OCI-LY7 (cell line): ENCODE measurements at regions not wholly inside any gene's neighbourhood (a gene's known extent, or its start where the extent isn't known, plus 50 kb on each side); places are given as distances from the start of the nearest gene placed in this dataset.

ENCODE experiments used
- BruUV-seq: library from RNA; stranded (reverse); fragments of 400-500 nt; replicated peaks from 2 replicates; lab custom pipeline; 2021; lab: Mats Ljungman, UMichigan
- CTCF ChIA-PET: fragments of 300-600 bp; sonication (Branson Sonifier 250); formaldehyde crosslinking; loops from one replicate; lab custom pipeline; 2022; ENCODE audit warnings: antibody characterized with exemption; ENCODE audit not compliant: unreplicated experiment; lab: Charles Lee
- POLR2A ChIA-PET: fragments of 300-600 bp; sonication (Branson Sonifier 250); formaldehyde crosslinking; loops from one replicate; lab custom pipeline; 2022; ENCODE audit warnings: antibody characterized with exemption; lab: Charles Lee
- DNase-seq: peaks from one replicate; pipeline ENCODE4 v3.0.0-alpha.2; 2015; ENCODE audit warnings: low spot score
- H2AFZ ChIP-seq: fragments of 200-600 bp; sonication (generic), shearing (Covaris generic); 2 replicates; pipeline ENCODE4 v1.6.1; 2014; ENCODE audit warnings: mild to moderate bottlenecking, antibody characterized with exemption, low read length, moderate library complexity
- H3K27ac ChIP-seq: fragments of 200-600 bp; sonication (generic); 2 replicates; pipeline ENCODE4 v1.5.1; 2014; ENCODE audit warnings: mixed run types, low read depth, mild to moderate bottlenecking, moderate library complexity, low read length, inconsistent platforms; ENCODE audit not compliant: poor library complexity, severe bottlenecking
- H3K36me3 ChIP-seq: fragments of 200-600 bp; sonication (generic); 2 replicates; pipeline ENCODE4 v1.6.1; 2014; ENCODE audit warnings: mild to moderate bottlenecking, antibody characterized with exemption, low read length, moderate library complexity, mixed read lengths; ENCODE audit not compliant: insufficient read depth
- H3K4me1 ChIP-seq: fragments of 200-600 bp; sonication (generic); 2 replicates; pipeline ENCODE4 v1.5.1; 2014; ENCODE audit warnings: mild to moderate bottlenecking, low read length; ENCODE audit not compliant: insufficient read depth, poor library complexity, severe bottlenecking
- H3K4me2 ChIP-seq: fragments of 200-600 bp; sonication (generic); 2 replicates; pipeline ENCODE4 v1.6.1; 2014; ENCODE audit warnings: mild to moderate bottlenecking, low read length
- H3K4me3 ChIP-seq: fragments of 200-600 bp; sonication (generic); 2 replicates; pipeline ENCODE4 v1.5.1; 2014; ENCODE audit warnings: mild to moderate bottlenecking, low read depth, low read length; ENCODE audit not compliant: poor library complexity, severe bottlenecking
- H3K79me2 ChIP-seq: fragments of 200-600 bp; sonication (generic); 2 replicates; pipeline ENCODE4 v1.6.1; 2016; ENCODE audit warnings: low read depth, mild to moderate bottlenecking, low read length, moderate library complexity, mixed read lengths; ENCODE audit not compliant: insufficient read depth
- H3K9me2 ChIP-seq: fragments of 200-600 bp; sonication (generic); 2 replicates; pipeline ENCODE4 v1.6.1; 2016; ENCODE audit warnings: mild to moderate bottlenecking, low read length, mixed read lengths; ENCODE audit not compliant: insufficient read depth
- H3K9me3 ChIP-seq: fragments of 200-600 bp; sonication (generic); 2 replicates; pipeline ENCODE4 v1.6.1; 2014; ENCODE audit warnings: mild to moderate bottlenecking, mixed run types, low read length, mixed read lengths
- H4K20me1 ChIP-seq: fragments of 200-600 bp; sonication (generic); 2 replicates; pipeline ENCODE4 v1.6.1; 2014; ENCODE audit warnings: mild to moderate bottlenecking, antibody characterized with exemption, low read length, moderate library complexity, mixed read lengths; ENCODE audit not compliant: insufficient read depth
- EZH2phosphoT487 ChIP-seq: fragments of 200-600 bp; sonication (generic); IDR thresholded peaks from 2 replicates; pipeline ENCODE4 v1.6.1; 2018; ENCODE audit warnings: low read depth, borderline replicate concordance, mild to moderate bottlenecking, mixed run types, antibody characterized with exemption, low read length, moderate library complexity, mixed read lengths
- intact Hi-C: fragments of 100-400 bp; cut with micrococcal nuclease; formaldehyde crosslinking; loops from one replicate; pipeline ENCODE4 v1.10.0; 2022; ENCODE audit not compliant: unreplicated experiment
- TF ChIP-seq, protein P1 (sequence below): fragments of 200-600 bp; sonication (generic); conservative IDR thresholded peaks from 2 replicates; pipeline ENCODE4 v1.5.1; 2014; ENCODE audit warnings: mild to moderate bottlenecking, antibody characterized with exemption, low read length, moderate library complexity, mixed read lengths

DNA sequence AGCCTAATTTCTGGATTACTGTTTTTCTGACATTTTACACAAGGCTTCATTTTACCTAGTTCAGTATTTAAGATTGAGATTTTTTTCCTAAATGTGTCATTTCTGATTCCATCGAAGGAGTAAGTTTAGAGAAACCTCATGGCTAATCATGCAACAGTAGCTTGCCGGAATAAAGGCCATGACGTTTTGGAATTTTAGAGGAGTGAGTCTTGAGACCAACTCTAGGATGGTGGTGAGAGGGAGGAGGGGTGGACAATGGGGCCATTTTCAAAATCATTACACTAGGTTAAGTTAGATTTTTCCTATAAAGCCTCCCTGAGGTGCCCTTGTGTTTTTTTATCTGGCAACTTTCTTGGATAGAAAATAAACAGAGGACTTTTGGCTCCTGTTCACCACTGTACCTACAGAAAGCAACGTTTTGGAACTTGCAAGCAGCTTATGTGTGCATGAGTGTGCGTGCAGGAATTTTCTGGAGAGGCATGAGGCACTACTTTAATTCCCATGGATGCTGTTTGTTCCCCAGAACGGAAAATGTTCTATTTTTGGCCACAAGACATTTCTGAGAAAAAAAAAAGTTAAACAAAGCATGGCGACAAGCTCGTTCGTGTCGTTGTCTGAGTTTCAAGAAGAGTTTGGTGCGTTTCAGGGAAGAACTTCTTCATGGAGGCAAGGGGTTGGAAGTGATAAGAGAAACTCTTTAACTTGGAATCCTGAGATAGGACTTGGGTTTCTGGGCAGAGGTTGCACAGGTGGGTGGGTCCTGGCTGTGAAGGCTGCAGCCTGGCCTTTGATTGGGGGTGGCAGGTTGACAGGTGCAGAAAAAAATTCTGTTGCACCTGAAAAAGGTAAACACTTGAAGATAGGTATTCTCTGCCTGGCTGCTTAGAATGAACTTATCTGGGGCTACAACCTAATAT lies 178.1 kb downstream of the PTEN start:
- H3K9me3 ChIP-seq = no peaks in the 10 kb centered on the region
- no peaks in the 10 kb centered on the region for H3K36me3 ChIP-seq
- H3K4me1 ChIP-seq = peaks cover 6% of the 10 kb centered on the region
- no peaks in the 10 kb centered on the region for H3K79me2 ChIP-seq
- no peak for DNase-seq
- intact Hi-C loops = no loop called here
- no peaks in the 10 kb centered on the region for H4K20me1 ChIP-seq
- no peak overlapping the region for H3K27ac ChIP-seq
- no peak overlapping the region for H3K4me2 ChIP-seq
- no TSS peak for BruUV-seq
- no peak overlapping the region for H2AFZ ChIP-seq
- ChIA-PET CTCF (no interaction called here), POLR2A (interaction anchor here (0.6 to 1.6 kb wide), 2 partner anchors 24 to 87 kb away, joined by 3 to 5 read pairs; no protein-coding TSS in a partner anchor)
- TF ChIP-seq, protein P1, sequence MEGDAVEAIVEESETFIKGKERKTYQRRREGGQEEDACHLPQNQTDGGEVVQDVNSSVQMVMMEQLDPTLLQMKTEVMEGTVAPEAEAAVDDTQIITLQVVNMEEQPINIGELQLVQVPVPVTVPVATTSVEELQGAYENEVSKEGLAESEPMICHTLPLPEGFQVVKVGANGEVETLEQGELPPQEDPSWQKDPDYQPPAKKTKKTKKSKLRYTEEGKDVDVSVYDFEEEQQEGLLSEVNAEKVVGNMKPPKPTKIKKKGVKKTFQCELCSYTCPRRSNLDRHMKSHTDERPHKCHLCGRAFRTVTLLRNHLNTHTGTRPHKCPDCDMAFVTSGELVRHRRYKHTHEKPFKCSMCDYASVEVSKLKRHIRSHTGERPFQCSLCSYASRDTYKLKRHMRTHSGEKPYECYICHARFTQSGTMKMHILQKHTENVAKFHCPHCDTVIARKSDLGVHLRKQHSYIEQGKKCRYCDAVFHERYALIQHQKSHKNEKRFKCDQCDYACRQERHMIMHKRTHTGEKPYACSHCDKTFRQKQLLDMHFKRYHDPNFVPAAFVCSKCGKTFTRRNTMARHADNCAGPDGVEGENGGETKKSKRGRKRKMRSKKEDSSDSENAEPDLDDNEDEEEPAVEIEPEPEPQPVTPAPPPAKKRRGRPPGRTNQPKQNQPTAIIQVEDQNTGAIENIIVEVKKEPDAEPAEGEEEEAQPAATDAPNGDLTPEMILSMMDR = no peak
- TF ChIP-seq EZH2phosphoT487 = no peak
- no peak overlapping the region for H3K4me3 ChIP-seq
- H3K9me2 ChIP-seq = no peaks in the 10 kb centered on the region

DNA sequence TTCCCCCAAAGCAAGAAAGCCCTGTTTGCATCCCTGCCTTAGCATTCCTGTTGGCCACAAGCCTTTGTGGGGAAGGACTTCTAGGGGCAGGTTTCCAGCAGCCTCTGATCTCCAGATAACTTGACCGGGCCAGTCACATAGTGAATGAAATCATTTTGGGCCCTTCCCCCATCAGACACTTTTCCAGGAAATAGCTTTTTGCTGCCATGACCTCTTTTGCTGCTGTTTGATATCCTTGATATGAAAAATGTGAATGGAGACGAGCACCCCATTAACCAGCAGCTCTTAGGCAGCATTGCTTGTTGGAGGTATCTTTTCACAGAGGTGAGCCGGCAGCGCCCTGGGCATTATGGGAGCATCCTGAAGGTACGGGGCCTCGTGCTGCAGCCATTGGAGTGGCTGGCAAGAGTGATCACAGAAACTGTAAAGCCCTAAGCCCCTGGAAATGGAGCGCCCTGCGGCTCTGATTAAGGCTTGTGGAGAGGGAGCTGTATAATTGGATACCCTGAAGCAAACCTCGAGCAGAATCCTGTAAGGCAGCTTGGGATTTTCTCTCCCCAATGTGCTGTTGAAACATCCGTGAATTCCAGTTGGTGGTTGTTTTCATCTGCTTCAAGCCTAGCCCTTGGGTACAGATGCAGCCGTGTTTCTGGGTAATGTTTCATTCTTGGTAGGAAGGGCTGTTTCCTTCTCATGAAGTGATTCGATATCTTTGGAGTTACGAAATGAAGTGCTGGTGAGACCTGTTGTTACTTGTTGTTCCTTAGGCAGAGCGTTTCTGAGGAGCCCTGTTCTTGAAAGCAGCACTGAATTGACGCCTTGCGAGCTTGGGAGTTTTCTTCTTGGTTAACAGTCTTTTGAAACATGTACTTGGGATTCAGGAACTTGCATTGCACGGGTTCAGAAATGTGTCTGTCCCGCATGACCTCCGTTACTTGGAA lies 179.0 kb downstream of the PTEN start:
- Histone ChIP-seq H3K4me3 (no peak overlapping the region), H3K9me2 (no peaks in the 10 kb centered on the region), H4K20me1 (no peaks in the 10 kb centered on the region), H3K4me1 (peaks cover 4% of the 10 kb centered on the region), H3K27ac (no peak overlapping the region), H2AFZ (no peak overlapping the region), H3K9me3 (no peaks in the 10 kb centered on the region), H3K36me3 (no peaks in the 10 kb centered on the region), H3K4me2 (no peak overlapping the region), H3K79me2 (no peaks in the 10 kb centered on the region)
- TF ChIP-seq, protein P1 = no peak
- no peak for TF ChIP-seq EZH2phosphoT487
- ChIA-PET POLR2A (interaction anchor here (1.6 kb wide), 1 partner anchor 23 kb away, joined by 5 read pairs; no protein-coding TSS in a partner anchor), CTCF (no interaction called here)
- DNase-seq = no peak
- intact Hi-C loops = no loop called here
- no TSS peak for BruUV-seq
